Activated T-cell treated with anti-CD3 and anti-CD28 coated beads, Interleukin-2, amount 50 U/mL, for 72 hours (primary cell): ENCODE measurements at regions not wholly inside any gene's neighbourhood (a gene's known extent, or its start where the extent isn't known, plus 50 kb on each side); places are given as distances from the start of the nearest gene placed in this dataset.

Experiments
- ATAC-seq, 2 donors: fragments of 150-1000 bp; cut with Tn5 transposase; replicated peaks in 1 of 2; 2 replicates each; pipeline ENCODE4 v1.10.0; 2021; ENCODE audit warnings: moderate library complexity in 2 of 2, mild to moderate bottlenecking in 1 of 2
- DNase-seq, 2 donors: peaks; one replicate each; pipeline ENCODE4 v3.0.0; 2021 to 2022; ENCODE audit warnings: mixed read lengths in 1 of 2
- H3K27ac Mint-ChIP-seq: one replicate; pipeline ENCODE4 v1.8.0; 2022; ENCODE audit warnings: mild to moderate bottlenecking, moderate library complexity, mixed read lengths
- H3K27me3 Mint-ChIP-seq: one replicate; pipeline ENCODE4 v1.8.0; 2022; ENCODE audit warnings: low read depth, mixed read lengths
- H3K36me3 Mint-ChIP-seq, 2 donors: one replicate each; pipeline ENCODE4 v1.8.0; 2022; ENCODE audit warnings: mixed read lengths in 2 of 2, mild to moderate bottlenecking in 1 of 2; ENCODE audit not compliant: insufficient read depth in 2 of 2
- H3K4me1 Mint-ChIP-seq: one replicate; pipeline ENCODE4 v1.8.0; 2022; ENCODE audit warnings: low read depth, mixed read lengths
- H3K4me3 Mint-ChIP-seq, 2 donors: one replicate each; pipeline ENCODE4 v1.8.0; 2022; ENCODE audit warnings: mild to moderate bottlenecking in 2 of 2, mixed read lengths in 2 of 2, moderate library complexity in 2 of 2
- H3K9me3 Mint-ChIP-seq, 2 donors: one replicate each; pipeline ENCODE4 v1.8.0; 2022; ENCODE audit warnings: mixed read lengths in 2 of 2

GRCh38 chr4:180084561-180084960 is 2158.6 kb upstream of the TENM3 start:
- no peaks in the 10 kb centered on the region for H3K4me1 Mint-ChIP-seq

DNA sequence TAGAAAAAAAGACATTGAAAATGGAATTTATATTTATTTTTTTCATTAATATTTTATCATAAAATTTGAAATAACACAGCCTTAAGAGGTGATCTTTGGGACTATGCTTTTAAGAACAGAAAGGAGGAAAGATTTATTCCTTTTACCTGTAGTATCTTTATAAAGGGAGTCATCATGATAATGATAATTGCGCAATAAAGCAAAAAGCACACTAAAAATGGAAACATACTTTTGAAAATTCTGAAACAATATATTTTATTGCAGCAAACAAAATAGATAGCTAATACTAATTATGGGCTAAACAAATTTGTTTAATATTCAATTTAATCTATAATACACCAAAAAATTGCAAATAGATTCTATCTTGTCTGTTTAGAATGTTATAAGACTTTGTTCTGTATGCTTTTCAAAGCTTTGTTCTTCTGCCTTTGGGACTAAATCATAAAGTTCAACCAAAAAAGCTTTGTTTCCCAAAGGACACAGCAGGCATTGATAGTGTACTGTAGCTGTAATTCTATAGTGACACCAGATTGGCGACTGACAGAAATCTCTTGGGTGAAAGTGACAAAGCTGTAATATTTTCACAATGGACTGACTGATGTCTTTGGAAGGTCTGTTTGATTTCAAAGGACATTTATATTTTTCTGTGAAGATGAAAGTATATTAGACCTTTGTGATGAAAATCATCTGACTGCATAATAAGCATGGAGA is 2156.6 kb upstream of the TENM3 start:
- DNase-seq: no peak
- Mint-ChIP-seq H3K27me3 (no peaks in the 10 kb centered on the region), H3K36me3 (no peaks in the 10 kb centered on the region), H3K9me3 (peaks cover 0 to 1% of the 10 kb centered on the region in 2 donors), H3K4me3 (no peak overlapping the region), H3K4me1 (no peaks in the 10 kb centered on the region), H3K27ac (no peak overlapping the region)
- ATAC-seq: no peak

More at GRCh38 chr4:180084561-180084960, 2158.6 kb upstream of the TENM3 start:
- no peak for DNase-seq
- Mint-ChIP-seq H3K36me3 (no peaks in the 10 kb centered on the region), H3K9me3 (peaks cover 0 to 1% of the 10 kb centered on the region in 2 donors), H3K27me3 (no peaks in the 10 kb centered on the region), H3K4me3 (no peak overlapping the region), H3K27ac (no peak overlapping the region)
- no peak for ATAC-seq

GRCh38 chr4:180098586-180098985 is 2144.6 kb upstream of the TENM3 start:
- ATAC-seq (no peak), DNase-seq (no peak)
- Mint-ChIP-seq H3K4me3 (no peak overlapping the region), H3K27ac (no peak overlapping the region), H3K4me1 (no peaks in the 10 kb centered on the region), H3K27me3 (no peaks in the 10 kb centered on the region), H3K36me3 (no peaks in the 10 kb centered on the region), H3K9me3 (peaks cover 3 to 5% of the 10 kb centered on the region in 2 donors)

DNA sequence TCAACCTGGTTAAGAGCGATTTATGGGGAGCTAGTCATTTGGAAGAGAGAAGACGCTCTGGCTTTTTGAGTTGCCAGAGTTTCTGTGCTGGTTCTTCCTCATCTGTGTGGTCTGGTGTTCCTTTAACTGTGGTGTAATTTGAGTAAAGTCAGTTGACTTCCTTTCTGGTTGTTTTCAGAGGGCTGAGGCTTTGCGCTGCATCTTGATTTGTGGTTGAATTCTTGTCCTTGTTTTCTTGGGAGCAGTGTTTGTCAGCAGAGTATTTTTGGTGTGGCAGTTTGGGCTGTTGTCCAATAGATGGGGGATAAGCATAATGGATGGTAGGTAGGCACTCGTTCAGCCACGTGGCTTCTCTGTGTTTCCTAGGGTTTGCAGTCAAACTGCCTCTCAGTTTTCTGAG is 2143.2 kb upstream of the TENM3 start:
- ATAC-seq (no peak), DNase-seq (no peak)
- Mint-ChIP-seq H3K9me3 (peaks cover 3 to 5% of the 10 kb centered on the region in 2 donors), H3K36me3 (no peaks in the 10 kb centered on the region), H3K4me1 (no peaks in the 10 kb centered on the region), H3K27me3 (no peaks in the 10 kb centered on the region), H3K27ac (no peak overlapping the region), H3K4me3 (no peak overlapping the region)

GRCh38 chr4:180100433-180101344 is 2142.5 kb upstream of the TENM3 start:
- H3K9me3 Mint-ChIP-seq: peaks cover 3 to 5% of the 10 kb centered on the region in 2 donors
- H3K36me3 Mint-ChIP-seq: no peaks in the 10 kb centered on the region
- H3K27me3 Mint-ChIP-seq: no peaks in the 10 kb centered on the region
- H3K4me1 Mint-ChIP-seq: no peaks in the 10 kb centered on the region
- ATAC-seq (no peak), DNase-seq (no peak)
- H3K4me3 Mint-ChIP-seq: no peak overlapping the region
- no peak overlapping the region for H3K27ac Mint-ChIP-seq

DNA sequence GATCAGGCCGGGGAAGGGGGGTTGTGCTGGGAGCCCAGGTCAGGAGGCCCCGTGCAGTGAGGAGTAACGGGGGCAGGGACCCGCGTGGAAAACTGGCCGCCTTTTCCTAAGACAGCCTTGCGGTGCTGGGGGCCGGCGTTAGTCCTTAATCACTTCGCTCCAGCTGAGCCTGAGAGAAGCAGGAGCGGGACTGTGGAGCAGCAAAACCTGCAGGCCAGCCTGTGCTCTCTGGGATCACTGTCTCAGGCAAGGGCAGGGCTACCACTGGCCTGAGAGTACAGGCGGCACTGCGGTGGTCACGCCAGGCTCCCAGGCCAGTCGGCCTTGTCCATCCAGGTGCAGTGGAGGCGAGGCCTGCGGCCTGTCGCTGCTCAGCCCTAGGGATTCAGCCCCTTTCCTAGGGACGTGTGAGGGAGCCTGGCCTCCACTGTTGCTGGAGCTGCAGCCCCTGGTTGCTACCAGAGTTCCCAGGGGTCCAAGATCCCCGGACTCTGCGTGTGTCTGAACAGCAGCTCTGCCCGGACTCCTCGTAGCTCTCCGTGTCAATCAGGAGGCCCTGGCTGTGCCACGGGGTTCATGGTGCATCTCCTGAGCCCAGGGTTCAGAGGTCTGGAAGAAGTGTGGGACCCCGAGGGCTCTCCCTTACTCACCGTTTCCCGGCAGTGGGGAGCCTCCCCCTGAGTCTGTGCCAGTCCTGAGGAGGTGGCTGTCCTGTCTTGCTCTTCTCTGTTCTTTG is 2141.7 kb upstream of the TENM3 start:
- H3K27ac Mint-ChIP-seq: no peak overlapping the region
- H3K4me1 Mint-ChIP-seq: no peaks in the 10 kb centered on the region
- H3K9me3 Mint-ChIP-seq: peaks cover 3 to 5% of the 10 kb centered on the region in 2 donors
- no peak for DNase-seq
- no peak for ATAC-seq
- H3K4me3 Mint-ChIP-seq: no peak overlapping the region
- H3K27me3 Mint-ChIP-seq: no peaks in the 10 kb centered on the region
- H3K36me3 Mint-ChIP-seq: no peaks in the 10 kb centered on the region

DNA sequence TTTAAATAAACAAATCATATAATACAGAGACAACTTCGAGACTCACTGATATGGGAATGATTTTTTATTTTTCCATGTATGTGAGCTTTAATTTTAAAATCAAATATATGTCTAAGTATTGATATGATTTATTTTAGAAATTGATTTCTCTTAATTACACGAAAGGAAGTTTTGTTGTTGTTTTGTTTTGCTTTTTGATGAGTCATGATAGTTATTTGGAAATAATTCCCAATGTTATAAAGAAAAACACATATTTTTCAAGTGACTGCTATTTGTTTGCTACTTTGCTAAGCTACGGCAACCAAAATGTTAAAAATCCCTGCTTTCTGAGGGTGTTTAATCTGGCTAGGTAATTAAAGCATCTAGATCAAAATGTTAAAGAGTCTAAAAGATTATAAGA is 2139.4 kb upstream of the TENM3 start:
- Mint-ChIP-seq H3K9me3 (peaks cover 4 to 5% of the 10 kb centered on the region in 2 donors), H3K27ac (no peak overlapping the region), H3K4me3 (no peak overlapping the region), H3K36me3 (no peaks in the 10 kb centered on the region), H3K27me3 (no peaks in the 10 kb centered on the region), H3K4me1 (no peaks in the 10 kb centered on the region)
- no peak for ATAC-seq
- no peak for DNase-seq

DNA sequence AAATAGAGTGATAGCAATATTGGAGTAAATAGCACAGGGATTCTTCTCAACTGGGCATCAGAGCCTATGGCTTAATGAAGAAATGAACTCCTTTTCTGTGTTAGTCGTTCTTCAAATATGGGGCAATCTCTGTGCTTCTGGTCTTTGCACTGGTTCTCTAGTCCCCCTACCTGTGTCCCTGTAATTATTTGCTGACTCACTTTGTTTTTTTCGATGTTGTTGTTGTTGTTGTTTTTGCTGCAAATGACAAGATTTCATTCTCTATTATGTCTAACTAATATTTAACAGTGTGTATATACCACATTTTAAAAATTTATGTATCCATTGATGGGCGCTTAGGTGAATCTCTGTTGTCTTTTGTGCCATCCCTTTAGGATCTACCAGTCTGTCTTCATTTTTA is 2137.8 kb upstream of the TENM3 start:
- H3K36me3 Mint-ChIP-seq: no peaks in the 10 kb centered on the region
- ATAC-seq: no peak

DNA sequence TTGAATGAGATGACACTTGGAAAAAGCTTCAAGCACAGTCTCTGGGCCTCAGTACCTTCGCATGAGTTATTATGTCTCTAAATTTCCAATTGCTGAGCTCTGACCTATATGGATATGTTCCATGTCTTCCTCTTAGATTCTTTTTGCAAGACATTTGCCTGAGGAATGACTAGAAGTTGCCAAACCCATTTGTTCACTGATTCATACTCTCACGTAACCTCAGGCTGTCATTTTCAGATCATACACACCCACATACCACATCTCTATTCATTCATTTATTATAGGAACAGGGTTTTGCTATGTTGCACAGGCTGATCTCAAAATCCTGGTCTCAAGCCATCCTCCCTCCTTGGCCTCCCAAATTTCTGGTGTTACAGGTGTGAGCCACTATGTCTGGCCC is 2137.1 kb upstream of the TENM3 start:
- ATAC-seq (no peak), DNase-seq (no peak)
- H3K4me1 Mint-ChIP-seq: no peaks in the 10 kb centered on the region
- no peak overlapping the region for H3K4me3 Mint-ChIP-seq
- H3K27ac Mint-ChIP-seq: no peak overlapping the region
- peaks cover 5 to 6% of the 10 kb centered on the region in 2 donors for H3K9me3 Mint-ChIP-seq
- H3K36me3 Mint-ChIP-seq: no peaks in the 10 kb centered on the region
- no peaks in the 10 kb centered on the region for H3K27me3 Mint-ChIP-seq

More for the DNA sequence above, 2137.8 kb upstream of the TENM3 start:
- DNase-seq: no peak
- no peaks in the 10 kb centered on the region for H3K27me3 Mint-ChIP-seq
- H3K27ac Mint-ChIP-seq: no peak overlapping the region
- H3K9me3 Mint-ChIP-seq: peaks cover 1 to 5% of the 10 kb centered on the region in 2 donors
- H3K4me1 Mint-ChIP-seq: no peaks in the 10 kb centered on the region
- no peak overlapping the region for H3K4me3 Mint-ChIP-seq

DNA sequence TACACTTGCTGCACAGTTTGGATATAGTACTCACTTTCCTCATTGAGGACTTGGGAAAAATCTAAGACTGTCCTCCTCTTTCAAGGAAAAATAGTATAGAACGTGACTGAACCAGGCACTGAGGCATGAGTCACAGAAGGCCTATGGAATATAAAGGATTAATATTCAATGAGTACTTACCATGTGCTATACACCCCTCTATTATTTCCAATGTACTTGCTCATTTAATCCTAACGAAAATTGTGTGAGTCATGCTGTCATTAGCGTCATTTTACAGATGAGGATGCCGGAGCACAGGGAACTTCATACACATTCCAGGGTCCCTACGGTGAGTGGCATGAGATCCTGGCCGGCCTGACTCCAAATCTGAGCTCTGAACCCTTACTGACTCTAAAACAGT is 2136.2 kb upstream of the TENM3 start:
- no peak for ATAC-seq
- Mint-ChIP-seq H3K4me1 (no peaks in the 10 kb centered on the region), H3K27ac (no peak overlapping the region), H3K27me3 (no peaks in the 10 kb centered on the region), H3K36me3 (no peaks in the 10 kb centered on the region), H3K9me3 (peaks cover 5 to 9% of the 10 kb centered on the region in 2 donors), H3K4me3 (no peak overlapping the region)
- DNase-seq: no peak

DNA sequence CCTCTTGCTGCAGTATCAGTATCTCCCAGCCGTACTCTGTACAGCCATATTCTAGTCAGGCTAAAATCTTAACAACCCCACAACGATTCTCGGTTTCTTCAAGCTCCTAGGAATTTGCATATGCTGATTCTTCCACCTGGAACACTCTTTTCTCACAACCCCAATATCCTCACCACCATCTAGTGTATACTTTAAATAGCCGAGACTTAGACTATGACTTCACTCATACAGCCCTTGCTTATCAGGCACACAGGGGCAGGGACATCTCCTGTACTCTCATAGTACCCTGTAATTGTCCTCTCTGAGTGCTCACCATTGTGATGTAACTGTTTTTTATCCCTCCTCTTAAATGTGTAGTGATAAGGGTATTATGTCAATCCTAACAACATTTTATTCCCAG is 2126.4 kb upstream of the TENM3 start:
- Mint-ChIP-seq H3K4me1 (no peaks in the 10 kb centered on the region), H3K4me3 (no peak overlapping the region), H3K9me3 (no peaks in the 10 kb centered on the region), H3K36me3 (no peaks in the 10 kb centered on the region), H3K27ac (no peak overlapping the region), H3K27me3 (no peaks in the 10 kb centered on the region)
- ATAC-seq: no peak
- DNase-seq: no peak

DNA sequence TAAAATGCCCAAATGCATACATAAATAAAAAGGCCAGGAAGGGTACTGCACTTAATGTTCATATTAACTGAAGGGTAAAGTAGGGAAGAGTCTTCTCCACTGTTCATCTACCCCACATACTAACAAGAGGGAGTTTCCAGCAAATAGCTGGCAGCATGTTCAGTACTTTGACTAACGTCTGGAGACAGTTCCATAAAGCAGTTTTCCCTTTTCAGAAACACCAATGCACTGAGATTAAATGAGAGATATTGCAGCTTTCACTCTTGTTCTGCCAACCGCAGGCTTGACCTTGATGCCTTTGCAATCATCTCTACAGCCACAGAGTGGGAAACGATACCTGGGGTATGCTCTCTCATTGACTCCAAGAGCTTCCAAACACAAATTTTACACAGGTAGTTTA is 2123.1 kb upstream of the TENM3 start:
- Mint-ChIP-seq H3K36me3 (no peaks in the 10 kb centered on the region), H3K27me3 (no peaks in the 10 kb centered on the region), H3K27ac (no peak overlapping the region), H3K4me3 (no peak overlapping the region), H3K9me3 (peaks cover 0 to 5% of the 10 kb centered on the region in 2 donors), H3K4me1 (no peaks in the 10 kb centered on the region)
- DNase-seq: no peak
- ATAC-seq: no peak
